Heart left ventricle (tissue), 16 donors: ENCODE measurements at regions not wholly inside any gene's neighbourhood (a gene's known extent, or its start where the extent isn't known, plus 50 kb on each side); places are given as distances from the start of the nearest gene placed in this dataset.

ENCODE experiments used
- ATAC-seq, 4 donors: fragments of 200-7000 bp; cut with Tn5 transposase; one replicate each; pipeline ENCODE4 v1.9.1; 2020 to 2022; ENCODE audit warnings: moderate library complexity in 4 of 4, mild to moderate bottlenecking in 3 of 4, moderate number of reproducible peaks in 1 of 4
- DNase-seq, 5 donors: peaks; one replicate each; pipeline ENCODE4 v3.0.0-alpha.2; 2020
- H3K27ac ChIP-seq, 12 donors: fragments of 200-600 bp; sonication (generic) in 4 of 12; one replicate each; pipeline versions ENCODE4 v1.5.0 to v1.8.0; 2016 to 2022; ENCODE audit warnings: mild to moderate bottlenecking in 2 of 12
- H3K27me3 ChIP-seq, 9 donors: fragments of 200-600 bp; sonication (generic) in 2 of 9; one replicate each; pipeline versions ENCODE4 v1.5.1 to v1.8.0; 2016 to 2022; ENCODE audit warnings: mild to moderate bottlenecking in 3 of 9
- H3K36me3 ChIP-seq, 9 donors: fragments of 200-600 bp; sonication (generic) in 2 of 9; one replicate each; pipeline versions ENCODE4 v1.5.0 to v1.8.0; 2018 to 2022; ENCODE audit warnings: mild to moderate bottlenecking in 2 of 9
- H3K4me1 ChIP-seq, 12 donors: fragments of 200-600 bp; sonication (generic) in 4 of 12; one replicate each; pipeline versions ENCODE4 v1.5.0 to v1.8.0; 2016 to 2022; ENCODE audit warnings: mild to moderate bottlenecking in 3 of 12
- H3K4me3 ChIP-seq, 12 donors: fragments of 200-600 bp; sonication (generic) in 4 of 12; one replicate each; pipeline versions ENCODE4 v1.5.0 to v1.8.0; 2017 to 2022; ENCODE audit warnings: mild to moderate bottlenecking in 9 of 12, moderate library complexity in 4 of 12
- H3K9me3 ChIP-seq, 12 donors: fragments of 200-600 bp; sonication (generic) in 4 of 12; one replicate each; pipeline versions ENCODE4 v1.5.0 to v1.8.0; 2016 to 2022; ENCODE audit warnings: mild to moderate bottlenecking in 1 of 12
- POLR2A ChIP-seq, 2 donors: fragments of 450-650 bp; IDR thresholded peaks; one replicate each; pipeline ENCODE4 v1.6.1; 2017; ENCODE audit warnings: antibody characterized with exemption in 2 of 2, mild to moderate bottlenecking in 2 of 2, moderate library complexity in 2 of 2
- WGBS, 4 donors: extraction: QIAGEN DNeasy Blood & Tissue Kit in 2 of 4; methylation state at CpG; one replicate each; pipeline versions ENCODE4 v1.1.5 to v1.1.7; 2013 to 2018; 5-methylcytosine and 5-hydroxymethylcytosine counted together
- intact Hi-C, 10 donors: fragments of 100-400 bp; cut with DNase I; formaldehyde crosslinking; loops; one replicate each; pipeline versions ENCODE4 v1.11.1 to v1.14.2; 2022
- TF ChIP-seq, protein P1 (sequence below), 12 donors: fragments of 200-600 bp; sonication (generic) in 4 of 12; IDR thresholded peaks; one replicate each; pipeline versions ENCODE4 v1.5.0 to v1.8.0; 2018 to 2022; ENCODE audit warnings: antibody characterized with exemption in 12 of 12, mild to moderate bottlenecking in 5 of 12
- donor health status: ischemic (EF 13 %, LVEDD 7.1; RV severe dilation, severe dysfunction).
- donor health status: healthy with polysubstance abuse.
- donor health status: DM: no; HTN: yes; CAD: no.
- donor health status: DM: no; HTN: no; CAD: no.
- donor health status: ischemic (EF 25% LVEDD 6.9; RV normal size, moderate dysfunction).
- donor health status: ischemic (EF 25% LVEDD 5.7; RV mildly dilated, moderate dysfunction).
- donor health status: healthy.
- donor health status: DM: yes; HTN: yes; CAD: no.
- donor health status: ischemic (EF 35%, LVEDD 5.7; RV mildly dilated, moderate dysfunction).
- donor health status: nonischemic (EF 11% LVEDD 7.7; RV severe dilation, severe dysfunction).
- donor health status: DM: yes; HTN: yes; CAD: no.
- donor health status: PGD.
- donor health status: ischemic (EF 29% LVEDD 5.4; RV normal size, mild dysfunction).
- donor health status: nonischemic (EF 23%, LVEDD 6.1; RV moderate dilation, normal function).

DNA sequence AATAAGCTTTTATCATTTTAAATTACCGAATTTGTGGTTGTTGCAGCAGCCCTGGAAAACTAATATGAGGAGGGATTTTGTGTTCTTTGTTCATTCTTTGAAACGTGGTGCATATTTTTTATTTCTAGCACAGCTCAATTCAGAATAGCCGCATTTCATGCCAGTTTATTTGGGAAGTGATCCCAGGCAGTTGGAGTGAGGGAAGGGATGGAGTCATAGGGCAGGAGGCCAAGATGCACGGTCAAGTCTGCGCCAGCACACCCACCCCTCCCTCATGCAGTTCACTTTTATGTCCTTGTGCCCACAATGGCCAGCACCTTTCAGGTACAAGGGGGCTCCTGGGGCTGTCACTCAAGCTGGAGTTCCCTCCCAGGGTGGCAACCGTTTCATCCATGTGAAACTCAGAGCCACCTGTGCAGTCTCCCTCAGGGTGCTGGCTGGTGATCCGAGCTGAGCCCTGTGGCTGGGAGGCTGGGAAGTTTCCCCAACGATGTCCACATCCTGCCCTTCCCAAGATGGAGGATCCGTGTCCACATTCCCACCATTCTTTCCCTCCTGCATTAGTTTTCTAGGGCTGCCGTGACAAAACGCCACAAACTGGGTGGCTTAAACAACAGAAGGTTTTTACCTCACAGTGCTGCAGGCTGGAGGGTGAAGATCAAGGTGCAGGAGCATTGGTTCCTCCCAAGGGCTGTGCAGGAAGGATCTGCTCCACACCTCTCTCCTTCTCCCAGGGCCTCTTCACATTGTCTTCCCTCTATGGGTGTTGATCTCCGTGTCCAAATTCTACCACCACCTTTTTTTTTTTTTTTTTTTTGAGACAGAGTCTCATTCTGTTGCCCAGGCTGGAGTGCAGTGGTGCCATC, 68.5 kb upstream of the ITGA6 start:
- Histone ChIP-seq H3K36me3 (no peaks in the 10 kb centered on the region), H3K27me3 (no peaks in the 10 kb centered on the region), H3K9me3 (no peaks in the 10 kb centered on the region), H3K4me3 (no peak overlapping the region), H3K4me1 (peaks cover 0 to 36% (median 25%) of the 10 kb centered on the region in 12 donors), H3K27ac (peak overlapping the region in 7 of 12 donors; percentile 58 to 76 (median 72))
- intact Hi-C loops, result loop anchor here in 2 of 10 donors (5.0 kb wide), 2 partner anchors 43 to 68 kb away; partner anchors contain the start of gene ITGA6 (in 1 of the 2)
- peak in 2 of 4 donors; percentile 25 to 41 for ATAC-seq
- TF ChIP-seq, protein P1, sequence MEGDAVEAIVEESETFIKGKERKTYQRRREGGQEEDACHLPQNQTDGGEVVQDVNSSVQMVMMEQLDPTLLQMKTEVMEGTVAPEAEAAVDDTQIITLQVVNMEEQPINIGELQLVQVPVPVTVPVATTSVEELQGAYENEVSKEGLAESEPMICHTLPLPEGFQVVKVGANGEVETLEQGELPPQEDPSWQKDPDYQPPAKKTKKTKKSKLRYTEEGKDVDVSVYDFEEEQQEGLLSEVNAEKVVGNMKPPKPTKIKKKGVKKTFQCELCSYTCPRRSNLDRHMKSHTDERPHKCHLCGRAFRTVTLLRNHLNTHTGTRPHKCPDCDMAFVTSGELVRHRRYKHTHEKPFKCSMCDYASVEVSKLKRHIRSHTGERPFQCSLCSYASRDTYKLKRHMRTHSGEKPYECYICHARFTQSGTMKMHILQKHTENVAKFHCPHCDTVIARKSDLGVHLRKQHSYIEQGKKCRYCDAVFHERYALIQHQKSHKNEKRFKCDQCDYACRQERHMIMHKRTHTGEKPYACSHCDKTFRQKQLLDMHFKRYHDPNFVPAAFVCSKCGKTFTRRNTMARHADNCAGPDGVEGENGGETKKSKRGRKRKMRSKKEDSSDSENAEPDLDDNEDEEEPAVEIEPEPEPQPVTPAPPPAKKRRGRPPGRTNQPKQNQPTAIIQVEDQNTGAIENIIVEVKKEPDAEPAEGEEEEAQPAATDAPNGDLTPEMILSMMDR (IDR thresholded peaks at IDR 0.05), result no peak
- TF ChIP-seq POLR2A (IDR thresholded peaks at IDR 0.05), result no peak
- DNase-seq, result peak in 1 of 5 donors; percentile 16
- WGBS, 4 donors, result 47 to 59% (median 57%) methylated on average over 11 to 12 of the region's 12 CpGs

DNA sequence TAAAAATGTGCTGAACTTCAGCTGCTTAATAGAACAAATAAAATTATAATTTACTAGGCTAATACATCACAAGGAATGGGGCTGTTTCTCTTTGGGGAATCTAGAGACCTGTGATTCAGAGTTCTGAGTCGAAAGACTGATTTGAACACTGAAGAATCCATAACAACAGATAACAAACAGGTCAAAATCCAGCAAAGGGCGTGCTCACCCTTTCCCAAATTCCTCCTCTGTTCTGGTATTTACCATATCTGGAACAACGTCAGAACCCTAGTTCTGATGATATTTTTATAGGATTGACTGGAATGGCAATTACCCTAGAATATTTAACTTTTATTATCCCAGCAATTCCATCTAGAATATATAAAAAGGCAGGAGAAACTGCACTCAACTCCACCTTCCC, 66.0 kb upstream of the ITGA6 start:
- intact Hi-C loops, result loop anchor here in 1 of 10 donors (2.0 kb wide), 1 partner anchor 15 kb away; no protein-coding TSS in a partner anchor
- ATAC-seq, result no peak
- H3K27me3 ChIP-seq, result no peaks in the 10 kb centered on the region
- DNase-seq, result no peak
- H3K36me3 ChIP-seq, result no peaks in the 10 kb centered on the region
- TF ChIP-seq, protein P1 (IDR thresholded peaks at IDR 0.05), result no peak
- no peak for TF ChIP-seq POLR2A (IDR thresholded peaks at IDR 0.05)
- WGBS, 4 donors, result 62 to 69% (median 66%) methylated on average over 3 of the region's 3 CpGs
- no peak overlapping the region for H3K4me3 ChIP-seq
- no peaks in the 10 kb centered on the region for H3K9me3 ChIP-seq
- H3K4me1 ChIP-seq, result peaks cover 0 to 38% (median 26%) of the 10 kb centered on the region in 12 donors
- peak overlapping the region in 4 of 12 donors; percentile 23 to 54 (median 32) for H3K27ac ChIP-seq

DNA sequence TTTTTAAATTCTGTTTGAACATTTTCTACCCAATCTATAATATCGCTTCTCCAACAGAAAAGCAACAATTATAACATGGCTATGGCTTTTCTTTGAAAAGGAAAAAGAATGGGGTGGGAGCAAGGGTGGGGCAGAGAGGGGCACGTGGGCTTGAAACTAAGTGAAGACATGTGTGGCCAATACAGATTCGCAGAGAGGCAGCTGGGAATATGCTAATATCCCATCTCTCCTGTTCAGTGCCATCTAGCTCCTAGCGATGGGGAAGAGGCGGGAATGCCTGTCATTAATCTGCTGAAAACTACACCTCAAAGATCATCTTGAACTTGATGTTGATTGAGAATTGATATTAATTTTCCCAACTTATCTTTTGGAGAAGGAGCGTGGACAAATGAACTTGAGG, 65.5 kb upstream of the ITGA6 start:
- intact Hi-C loops, result loop anchor here in 1 of 10 donors (2.0 kb wide), 1 partner anchor 15 kb away; no protein-coding TSS in a partner anchor
- Histone ChIP-seq H3K27me3 (no peaks in the 10 kb centered on the region), H3K4me1 (peaks cover 0 to 41% (median 25%) of the 10 kb centered on the region in 12 donors), H3K27ac (peak overlapping the region in 3 of 12 donors; percentile 23 to 37 (median 28)), H3K9me3 (no peaks in the 10 kb centered on the region), H3K4me3 (no peak overlapping the region), H3K36me3 (no peaks in the 10 kb centered on the region)
- DNase-seq (no peak), ATAC-seq (peak in 2 of 4 donors; percentile 9 to 14)
- no peak for TF ChIP-seq POLR2A (IDR thresholded peaks at IDR 0.05)
- TF ChIP-seq, protein P1 (IDR thresholded peaks at IDR 0.05), result no peak
- 73 to 80% (median 78%) methylated on average over 6 of the region's 6 CpGs for WGBS, 4 donors

DNA sequence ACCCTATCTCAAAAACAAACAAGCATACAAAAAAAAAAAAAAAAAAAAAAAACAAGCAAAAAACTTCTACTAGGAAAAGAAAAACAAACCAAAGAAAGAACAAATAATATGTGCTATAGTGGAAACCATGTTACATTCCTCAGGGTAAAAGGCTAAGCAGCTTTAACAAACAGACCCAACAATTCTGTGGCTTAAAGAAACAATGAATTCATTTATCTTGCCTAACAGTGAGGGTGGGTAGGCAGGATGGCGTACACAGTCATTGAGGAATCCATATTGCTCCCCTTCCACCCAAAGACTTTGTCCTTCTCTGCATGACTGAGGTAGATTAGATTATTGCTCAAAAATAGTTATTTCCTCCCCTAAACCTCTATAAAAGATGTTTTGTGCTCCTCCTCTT, 63.1 kb upstream of the ITGA6 start:
- WGBS, 4 donors, result 94 to 100% (median 96%) methylated on average over 1 of the region's 1 CpG
- Histone ChIP-seq H3K4me1 (peaks cover 0 to 19% (median 6%) of the 10 kb centered on the region in 12 donors), H3K36me3 (no peaks in the 10 kb centered on the region), H3K4me3 (no peak overlapping the region), H3K9me3 (peaks cover 0 to 11% (median 9%) of the 10 kb centered on the region in 12 donors), H3K27me3 (no peaks in the 10 kb centered on the region), H3K27ac (no peak overlapping the region)
- no peak for DNase-seq
- ATAC-seq, result no peak
- TF ChIP-seq, protein P1 (IDR thresholded peaks at IDR 0.05), result no peak
- TF ChIP-seq POLR2A (IDR thresholded peaks at IDR 0.05), result no peak
- intact Hi-C loops, result no loop called here
